H9 (cell line): ENCODE measurements at regions not wholly inside any gene's neighbourhood (a gene's known extent, or its start where the extent isn't known, plus 50 kb on each side); places are given as distances from the start of the nearest gene placed in this dataset.

Experiments
- DNase-seq: peaks from one replicate; pipeline ENCODE4 v3.0.0-alpha.2; 2017
- H2AFZ ChIP-seq: one replicate; pipeline ENCODE4 v1.6.1; 2013; ENCODE audit warnings: mild to moderate bottlenecking, low read length, control low read depth, moderate library complexity
- H2AK5ac ChIP-seq: 2 replicates; pipeline ENCODE4 v1.6.1; 2013; ENCODE audit warnings: low read length, control low read depth, mixed read lengths; ENCODE audit not compliant: insufficient read length
- H2BK120ac ChIP-seq: one replicate; pipeline ENCODE4 v1.6.1; 2013; ENCODE audit warnings: low read depth, mild to moderate bottlenecking, low read length, control low read depth, inconsistent platforms; ENCODE audit not compliant: poor library complexity, severe bottlenecking
- H2BK12ac ChIP-seq: 2 replicates; pipeline ENCODE4 v1.6.1; 2013; ENCODE audit warnings: low read length, control low read depth, mixed read lengths, low read depth; ENCODE audit not compliant: insufficient read length
- H2BK15ac ChIP-seq: 2 replicates; pipeline ENCODE4 v1.6.1; 2013; ENCODE audit warnings: low read depth, low read length, control low read depth
- H2BK20ac ChIP-seq: one replicate; pipeline ENCODE4 v1.6.1; 2013; ENCODE audit warnings: low read depth, mild to moderate bottlenecking, low read length, control low read depth, inconsistent platforms; ENCODE audit not compliant: poor library complexity, severe bottlenecking
- H2BK5ac ChIP-seq: 2 replicates; pipeline ENCODE4 v1.6.1; 2013; ENCODE audit warnings: low read length, control low read depth, mixed read lengths; ENCODE audit not compliant: insufficient read length
- H3K14ac ChIP-seq: 2 replicates; pipeline ENCODE4 v1.6.1; 2013; ENCODE audit warnings: low read length, control low read depth; ENCODE audit not compliant: insufficient read depth
- H3K18ac ChIP-seq: 2 replicates; pipeline ENCODE4 v1.6.1; 2013; ENCODE audit warnings: low read depth, mild to moderate bottlenecking, mixed read lengths, low read length, control low read depth; ENCODE audit not compliant: insufficient read length
- H3K23ac ChIP-seq: 2 replicates; pipeline ENCODE4 v1.6.1; 2013; ENCODE audit warnings: low read length, control low read depth, mixed read lengths, low read depth; ENCODE audit not compliant: insufficient read length
- H3K23me2 ChIP-seq: 2 replicates; pipeline ENCODE4 v1.6.1; 2013; ENCODE audit warnings: low read depth, mild to moderate bottlenecking, mixed read lengths, low read length, control low read depth; ENCODE audit not compliant: insufficient read length, poor library complexity, severe bottlenecking
- H3K27ac ChIP-seq: 2 replicates; pipeline ENCODE4 v1.5.1; 2013; ENCODE audit warnings: low read length, control low read depth, mixed read lengths, low read depth; ENCODE audit not compliant: insufficient read length
- H3K27me3 ChIP-seq: 2 replicates; pipeline ENCODE4 v1.6.1; 2013; ENCODE audit warnings: low read length, control low read depth, inconsistent platforms; ENCODE audit not compliant: insufficient read depth
- H3K4ac ChIP-seq: 2 replicates; pipeline ENCODE4 v1.6.1; 2013; ENCODE audit warnings: low read depth, mild to moderate bottlenecking, control low read depth, inconsistent platforms, low read length, moderate library complexity
- H3K4me1 ChIP-seq: 2 replicates; pipeline ENCODE4 v1.6.1; 2013; ENCODE audit warnings: low read length, control low read depth, inconsistent platforms; ENCODE audit not compliant: insufficient read depth
- H3K4me2 ChIP-seq: 2 replicates; pipeline ENCODE4 v1.6.1; 2013; ENCODE audit warnings: low read length, control low read depth, mixed read lengths; ENCODE audit not compliant: insufficient read length, insufficient read depth
- H3K56ac ChIP-seq: 2 replicates; pipeline ENCODE4 v1.6.1; 2013; ENCODE audit warnings: low read depth, mild to moderate bottlenecking, mixed read lengths, low read length, control low read depth; ENCODE audit not compliant: insufficient read length
- H3K79me1 ChIP-seq: 2 replicates; pipeline ENCODE4 v1.6.1; 2013; ENCODE audit warnings: low read depth, mild to moderate bottlenecking, moderate library complexity, low read length, control low read depth, inconsistent platforms; ENCODE audit not compliant: insufficient read depth, poor library complexity, severe bottlenecking
- H3K79me2 ChIP-seq: 2 replicates; pipeline ENCODE4 v1.6.1; 2013; ENCODE audit warnings: low read length, control low read depth, inconsistent platforms; ENCODE audit not compliant: insufficient read depth
- H3K9ac ChIP-seq: 2 replicates; pipeline ENCODE4 v1.6.1; 2013; ENCODE audit warnings: low read length, control low read depth, mixed read lengths; ENCODE audit not compliant: insufficient read length; ENCODE audit errors: extremely low read depth
- H3K9me3 ChIP-seq: one replicate; pipeline ENCODE4 v1.6.1; 2013; ENCODE audit warnings: low read depth, low read length, inconsistent platforms; ENCODE audit not compliant: control insufficient read depth
- H3T11ph ChIP-seq: one replicate; pipeline ENCODE4 v1.6.1; 2013; ENCODE audit warnings: mild to moderate bottlenecking, low read length, control low read depth, inconsistent platforms
- H4K20me1 ChIP-seq: one replicate; pipeline ENCODE4 v1.6.1; 2013; ENCODE audit not compliant: control insufficient read depth, insufficient read length, insufficient read depth
- H4K5ac ChIP-seq: 2 replicates; pipeline ENCODE4 v1.6.1; 2013; ENCODE audit warnings: low read depth, mild to moderate bottlenecking, mixed read lengths, low read length, control low read depth; ENCODE audit not compliant: insufficient read length
- H4K8ac ChIP-seq: replicated peaks from 2 replicates; pipeline ENCODE4 v1.6.1; 2013; ENCODE audit warnings: low read length, control low read depth, mixed read lengths, low read depth; ENCODE audit not compliant: insufficient read length
- H4K91ac ChIP-seq: 2 replicates; pipeline ENCODE4 v1.6.1; 2013; ENCODE audit warnings: low read depth, mild to moderate bottlenecking, moderate library complexity, mixed read lengths, low read length, control low read depth; ENCODE audit not compliant: insufficient read length
- H3K27ac Mint-ChIP-seq, 3 experiments: 2 replicates in 2 of 3; 3 replicates in 1 of 3; pipeline ENCODE4 v1.8.0; 2020 to 2021; ENCODE audit warnings: mixed read lengths in 3 of 3, mild to moderate bottlenecking in 1 of 3, moderate library complexity in 1 of 3
- H3K27me3 Mint-ChIP-seq: 2 replicates; pipeline ENCODE4 v1.8.0; 2021; ENCODE audit warnings: low read depth, mild to moderate bottlenecking, moderate library complexity, mixed read lengths
- H3K36me3 Mint-ChIP-seq, 3 experiments: 2 replicates in 2 of 3; 3 replicates in 1 of 3; pipeline ENCODE4 v1.8.0; 2020 to 2021; ENCODE audit warnings: low read depth in 3 of 3, mixed read lengths in 3 of 3; ENCODE audit not compliant: insufficient read depth in 1 of 3
- H3K4me1 Mint-ChIP-seq, 2 experiments: 2 replicates each; pipeline ENCODE4 v1.8.0; 2020; ENCODE audit warnings: mixed read lengths in 2 of 2
- H3K4me3 Mint-ChIP-seq, 2 experiments: 2 replicates in 1 of 2; 3 replicates in 1 of 2; pipeline ENCODE4 v1.8.0; 2020 to 2021; ENCODE audit warnings: mild to moderate bottlenecking in 2 of 2, mixed read lengths in 2 of 2, moderate library complexity in 1 of 2
- H3K9me3 Mint-ChIP-seq, 2 experiments: 2 replicates in 1 of 2; 3 replicates in 1 of 2; pipeline ENCODE4 v1.8.0; 2020; ENCODE audit warnings: mild to moderate bottlenecking in 2 of 2, mixed read lengths in 2 of 2, moderate library complexity in 1 of 2
- WGBS: extraction: QIAGEN DNeasy Blood & Tissue Kit; methylation state at CpG from one replicate; pipeline ENCODE4 v1.1.7; 2013; ENCODE audit warnings: missing lambda C conversion rate, low lambda C conversion rate, mixed read lengths; ENCODE audit not compliant: insufficient read length; ENCODE audit errors: extremely low coverage; 5-methylcytosine and 5-hydroxymethylcytosine counted together
- TF ChIP-seq, protein P1 (sequence below): fragments of 200-600 bp; sonication (generic); conservative IDR thresholded peaks from 3 replicates; pipeline ENCODE4 v1.8.0; 2021; ENCODE audit warnings: antibody characterized with exemption, mild to moderate bottlenecking

DNA sequence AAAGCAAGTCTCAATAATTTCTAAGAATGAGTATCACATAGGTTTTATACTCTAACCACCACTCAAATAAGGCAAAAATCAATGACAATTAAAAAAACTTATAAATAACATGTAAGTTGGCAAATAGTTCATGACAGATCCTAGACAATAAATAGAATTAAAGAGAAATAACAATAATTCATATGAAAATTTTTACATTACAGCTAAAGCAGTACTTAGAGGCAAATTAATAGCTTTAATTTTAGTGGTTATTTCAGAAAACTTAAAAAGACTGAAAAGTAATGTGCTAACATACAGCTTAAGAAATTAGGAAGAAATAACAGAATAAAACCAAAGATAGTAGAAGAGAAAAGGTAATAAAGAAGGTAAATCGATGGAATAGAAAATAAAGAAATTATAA, 179.9 kb upstream of the SPAG17 start:
- no peaks in the 10 kb centered on the region for H3K79me1 ChIP-seq
- H4K8ac ChIP-seq = no peak overlapping the region
- no peak overlapping the region for H2BK12ac ChIP-seq
- no peak overlapping the region for H3K27ac Mint-ChIP-seq
- H3K4me2 ChIP-seq = no peak overlapping the region
- H3K14ac ChIP-seq = no peak overlapping the region
- WGBS = 100% methylated on average over 1 of the region's 1 CpG
- no peak overlapping the region for H2AK5ac ChIP-seq
- no peaks in the 10 kb centered on the region for H3K27me3 ChIP-seq
- peaks cover 6 to 11% of the 10 kb centered on the region in 2 experiments; a peak in 3 of 4 replicates for H3K4me1 Mint-ChIP-seq
- no peak overlapping the region for H3K9ac ChIP-seq
- no peak overlapping the region for H2BK120ac ChIP-seq
- H3K27ac ChIP-seq = no peak overlapping the region
- no peak overlapping the region for H4K91ac ChIP-seq
- no peak overlapping the region for H2BK20ac ChIP-seq
- H4K5ac ChIP-seq = no peak overlapping the region
- no peak overlapping the region for H3K4ac ChIP-seq
- H3K56ac ChIP-seq = no peak overlapping the region
- no peaks in the 10 kb centered on the region for H4K20me1 ChIP-seq
- TF ChIP-seq, protein P1, sequence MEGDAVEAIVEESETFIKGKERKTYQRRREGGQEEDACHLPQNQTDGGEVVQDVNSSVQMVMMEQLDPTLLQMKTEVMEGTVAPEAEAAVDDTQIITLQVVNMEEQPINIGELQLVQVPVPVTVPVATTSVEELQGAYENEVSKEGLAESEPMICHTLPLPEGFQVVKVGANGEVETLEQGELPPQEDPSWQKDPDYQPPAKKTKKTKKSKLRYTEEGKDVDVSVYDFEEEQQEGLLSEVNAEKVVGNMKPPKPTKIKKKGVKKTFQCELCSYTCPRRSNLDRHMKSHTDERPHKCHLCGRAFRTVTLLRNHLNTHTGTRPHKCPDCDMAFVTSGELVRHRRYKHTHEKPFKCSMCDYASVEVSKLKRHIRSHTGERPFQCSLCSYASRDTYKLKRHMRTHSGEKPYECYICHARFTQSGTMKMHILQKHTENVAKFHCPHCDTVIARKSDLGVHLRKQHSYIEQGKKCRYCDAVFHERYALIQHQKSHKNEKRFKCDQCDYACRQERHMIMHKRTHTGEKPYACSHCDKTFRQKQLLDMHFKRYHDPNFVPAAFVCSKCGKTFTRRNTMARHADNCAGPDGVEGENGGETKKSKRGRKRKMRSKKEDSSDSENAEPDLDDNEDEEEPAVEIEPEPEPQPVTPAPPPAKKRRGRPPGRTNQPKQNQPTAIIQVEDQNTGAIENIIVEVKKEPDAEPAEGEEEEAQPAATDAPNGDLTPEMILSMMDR = no peak
- H3K27me3 Mint-ChIP-seq = no peaks in the 10 kb centered on the region
- H3T11ph ChIP-seq = no peak overlapping the region
- no peak overlapping the region for H3K18ac ChIP-seq
- peaks cover 23 to 38% of the 10 kb centered on the region in 2 experiments for H3K9me3 Mint-ChIP-seq
- no peaks in the 10 kb centered on the region for H3K79me2 ChIP-seq
- peaks cover 5 to 15% (median 6%) of the 10 kb centered on the region in 3 experiments for H3K36me3 Mint-ChIP-seq
- no peak overlapping the region for H2AFZ ChIP-seq
- no peaks in the 10 kb centered on the region for H3K4me1 ChIP-seq
- DNase-seq = no peak
- H3K23ac ChIP-seq = no peak overlapping the region
- no peak overlapping the region for H2BK5ac ChIP-seq
- no peak overlapping the region for H2BK15ac ChIP-seq
- H3K9me3 ChIP-seq = peaks cover 8% of the 10 kb centered on the region
- H3K23me2 ChIP-seq = no peaks in the 10 kb centered on the region
- no peak overlapping the region for H3K4me3 Mint-ChIP-seq
